Transverse colon (tissue), 4 donors: ENCODE measurements at regions not wholly inside any gene's neighbourhood (a gene's known extent, or its start where the extent isn't known, plus 50 kb on each side); places are given as distances from the start of the nearest gene placed in this dataset.

Source experiments
- EP300 ChIP-seq: sonication (generic); formaldehyde crosslinking; IDR thresholded peaks from one replicate; pipeline ENCODE4 v1.6.1; 2017; ENCODE audit warnings: antibody characterized with exemption, low read depth
- POLR2A ChIP-seq: fragments of 450-650 bp; IDR thresholded peaks from one replicate; pipeline ENCODE4 v1.6.1; 2016; ENCODE audit warnings: antibody characterized with exemption, mild to moderate bottlenecking, moderate library complexity
- POLR2AphosphoS5 ChIP-seq, 3 donors: sonication (generic); formaldehyde crosslinking; IDR thresholded peaks; one replicate each; pipeline ENCODE4 v1.6.1; 2016; ENCODE audit warnings: antibody characterized with exemption in 3 of 3
- TF ChIP-seq, protein P1 (sequence below), 5 experiments: fragments of 200-600 bp in 3 of 5; fragments of 450-650 bp in 2 of 5; sonication (generic) in 3 of 5; IDR thresholded peaks; 1 replicate in 2 of 5; 2 replicates in 3 of 5; pipeline ENCODE4 v1.5.1; 2016 to 2017; ENCODE audit warnings: antibody characterized with exemption in 5 of 5, inconsistent platforms in 3 of 5, mild to moderate bottlenecking in 2 of 5, moderate library complexity in 1 of 5

- TF ChIP-seq POLR2A (no peak), POLR2AphosphoS5 (IDR thresholded peaks at IDR 0.05) (no peak), EP300 (no peak)
- TF ChIP-seq, protein P1, sequence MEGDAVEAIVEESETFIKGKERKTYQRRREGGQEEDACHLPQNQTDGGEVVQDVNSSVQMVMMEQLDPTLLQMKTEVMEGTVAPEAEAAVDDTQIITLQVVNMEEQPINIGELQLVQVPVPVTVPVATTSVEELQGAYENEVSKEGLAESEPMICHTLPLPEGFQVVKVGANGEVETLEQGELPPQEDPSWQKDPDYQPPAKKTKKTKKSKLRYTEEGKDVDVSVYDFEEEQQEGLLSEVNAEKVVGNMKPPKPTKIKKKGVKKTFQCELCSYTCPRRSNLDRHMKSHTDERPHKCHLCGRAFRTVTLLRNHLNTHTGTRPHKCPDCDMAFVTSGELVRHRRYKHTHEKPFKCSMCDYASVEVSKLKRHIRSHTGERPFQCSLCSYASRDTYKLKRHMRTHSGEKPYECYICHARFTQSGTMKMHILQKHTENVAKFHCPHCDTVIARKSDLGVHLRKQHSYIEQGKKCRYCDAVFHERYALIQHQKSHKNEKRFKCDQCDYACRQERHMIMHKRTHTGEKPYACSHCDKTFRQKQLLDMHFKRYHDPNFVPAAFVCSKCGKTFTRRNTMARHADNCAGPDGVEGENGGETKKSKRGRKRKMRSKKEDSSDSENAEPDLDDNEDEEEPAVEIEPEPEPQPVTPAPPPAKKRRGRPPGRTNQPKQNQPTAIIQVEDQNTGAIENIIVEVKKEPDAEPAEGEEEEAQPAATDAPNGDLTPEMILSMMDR (IDR thresholded peaks at IDR 0.05): no peak
Measured at GRCh38 chr12:18898470-18898869, 160.6 kb downstream of the CAPZA3 start.
